ENCODE measurements at regions not wholly inside any gene's neighbourhood (a gene's known extent, or its start where the extent isn't known, plus 50 kb on each side); places are given as distances from the start of the nearest gene placed in this dataset.
A peak's percentile ranks its signal among the peaks of the same experiment; 100 is the strongest.

DNA sequence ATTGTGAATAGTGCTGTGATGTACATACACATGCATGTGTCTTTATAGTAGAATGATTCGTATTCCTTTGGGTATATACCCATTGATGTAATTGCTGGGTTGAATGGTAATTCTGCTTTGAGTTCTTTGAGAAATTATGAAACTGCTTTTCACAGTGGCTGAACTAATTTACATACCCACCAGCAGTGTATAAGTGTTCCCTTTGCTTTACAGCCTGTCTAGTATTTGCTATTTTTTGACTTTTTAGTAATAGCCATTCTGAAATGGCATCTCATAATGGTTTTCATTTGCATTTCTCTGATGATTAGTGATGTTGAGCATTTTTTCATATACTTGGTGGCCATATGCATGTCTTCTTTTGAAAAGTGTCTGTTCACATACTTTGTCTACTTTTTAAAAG is 54.5 kb upstream of the FAM78B start:
- no peak for DNase-seq (ENCODE audit: low read depth, low spot score)

DNA sequence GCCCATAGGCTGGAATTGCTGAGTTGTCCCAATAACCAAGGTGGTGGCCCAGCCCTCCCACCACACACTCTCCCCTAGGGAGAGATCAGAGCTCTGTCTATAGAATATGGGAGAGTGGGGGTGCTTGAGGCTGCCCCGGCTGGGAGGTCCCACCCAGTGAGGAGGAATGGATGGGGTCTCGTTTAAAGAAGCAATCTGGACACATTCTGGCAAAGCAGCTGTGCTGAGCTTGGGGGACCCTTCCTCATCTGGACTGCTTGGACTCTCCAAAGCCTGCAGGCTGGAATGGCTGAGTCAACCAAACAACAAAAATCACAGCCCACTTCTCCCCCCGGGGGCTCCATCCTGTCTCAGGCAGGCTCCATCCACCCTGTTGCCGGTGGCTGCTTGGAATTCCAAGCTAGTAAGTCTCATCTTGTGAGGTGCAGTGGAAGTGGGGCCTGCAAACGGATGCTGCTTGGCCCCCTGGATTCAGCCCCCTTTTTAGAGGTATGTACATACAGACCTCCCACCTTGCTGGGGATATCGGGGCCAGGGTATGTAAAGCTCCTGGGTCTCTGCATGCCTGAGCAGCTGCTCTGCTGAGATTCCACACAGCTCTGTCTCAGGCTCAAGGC is 67.1 kb upstream of the FAM78B start:
- DNase-seq (ENCODE audit: low read depth, low spot score): no peak

GRCh38 chr1:166235728-166236127 is 68.9 kb upstream of the FAM78B start:
- DNase-seq (ENCODE audit: low read depth, low spot score): no peak

DNA sequence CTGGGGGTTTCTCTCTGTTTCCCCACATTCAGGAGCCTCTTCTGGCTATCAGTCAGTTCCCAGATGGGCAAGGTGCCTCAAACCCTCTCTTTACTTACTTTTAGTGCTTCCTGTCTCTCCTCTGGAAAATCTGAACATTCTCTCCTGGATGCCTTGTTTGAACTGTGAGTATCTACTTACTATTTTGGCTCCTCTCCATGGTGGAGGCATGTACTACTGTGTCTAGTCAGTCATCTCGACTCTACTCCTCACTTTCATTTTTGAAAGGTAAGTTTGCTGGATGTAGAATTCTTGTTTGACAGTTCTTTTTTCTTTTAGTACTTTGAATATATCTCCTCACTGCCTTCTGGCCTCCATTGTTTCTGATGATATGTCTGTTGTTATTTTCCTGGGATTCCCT is 70.9 kb upstream of the FAM78B start:
- DNase-seq (ENCODE audit: low read depth, low spot score): no peak

DNA sequence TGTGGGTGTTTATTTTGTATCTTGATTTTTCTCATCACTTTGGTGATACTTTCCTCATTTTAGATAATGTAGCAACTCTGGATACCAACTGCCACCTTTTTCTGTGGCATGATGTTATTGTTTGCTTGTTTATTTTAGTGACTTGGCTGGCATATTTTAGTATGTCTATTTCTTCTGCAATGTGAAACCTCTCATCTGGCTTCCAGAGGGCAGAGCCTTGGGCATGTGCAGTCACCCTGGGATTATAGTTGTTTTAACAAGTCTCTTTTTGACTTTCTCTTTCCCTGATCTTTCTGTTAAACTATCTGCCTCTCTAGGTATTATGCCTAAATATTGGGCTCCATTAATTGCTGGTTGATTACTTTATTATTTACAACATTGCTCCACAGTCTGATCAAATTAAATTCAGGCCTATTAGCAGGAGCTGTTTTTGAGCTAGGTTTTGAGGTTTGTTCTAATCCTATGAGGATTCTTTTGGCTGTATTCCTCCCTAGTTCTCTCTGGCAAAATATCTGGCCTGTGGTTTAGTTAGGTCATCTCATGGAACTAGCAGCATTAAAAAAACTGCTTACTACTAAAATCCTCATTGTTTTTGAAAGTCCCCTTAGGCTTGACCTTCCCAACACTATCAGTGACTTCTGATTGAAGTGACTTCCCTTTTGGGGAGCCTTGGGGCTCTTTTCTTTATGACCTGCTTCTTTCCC is 86.4 kb upstream of the FAM78B start:
- DNase-seq (ENCODE audit: low read depth, low spot score): no peak

DNA sequence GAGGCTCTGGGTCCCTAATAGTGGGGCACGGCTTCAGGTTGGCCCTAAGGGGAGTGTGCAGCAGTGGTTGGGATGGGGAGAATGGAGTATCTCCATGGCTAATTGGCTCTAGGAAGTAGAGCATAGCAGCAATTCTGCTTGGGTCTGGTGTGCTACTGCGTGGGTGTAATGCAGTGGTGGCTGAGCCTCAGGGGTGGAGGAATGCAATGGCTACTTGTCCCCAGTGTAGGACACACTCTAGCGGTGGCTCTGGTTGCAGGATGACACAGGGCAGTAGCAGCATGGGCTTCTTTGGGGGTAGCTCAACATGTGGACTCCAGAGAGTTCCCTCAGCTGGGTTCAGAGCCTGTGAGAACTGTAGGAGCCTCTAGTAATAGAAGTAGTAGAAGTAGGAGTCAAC is 91.2 kb upstream of the FAM78B start:
- DNase-seq (ENCODE audit: low read depth, low spot score): no peak

- no peak for DNase-seq (ENCODE audit: low read depth, low spot score)
These were observed 94.7 kb upstream of the FAM78B start for GRCh38 chr1:166261511-166261910.

DNA sequence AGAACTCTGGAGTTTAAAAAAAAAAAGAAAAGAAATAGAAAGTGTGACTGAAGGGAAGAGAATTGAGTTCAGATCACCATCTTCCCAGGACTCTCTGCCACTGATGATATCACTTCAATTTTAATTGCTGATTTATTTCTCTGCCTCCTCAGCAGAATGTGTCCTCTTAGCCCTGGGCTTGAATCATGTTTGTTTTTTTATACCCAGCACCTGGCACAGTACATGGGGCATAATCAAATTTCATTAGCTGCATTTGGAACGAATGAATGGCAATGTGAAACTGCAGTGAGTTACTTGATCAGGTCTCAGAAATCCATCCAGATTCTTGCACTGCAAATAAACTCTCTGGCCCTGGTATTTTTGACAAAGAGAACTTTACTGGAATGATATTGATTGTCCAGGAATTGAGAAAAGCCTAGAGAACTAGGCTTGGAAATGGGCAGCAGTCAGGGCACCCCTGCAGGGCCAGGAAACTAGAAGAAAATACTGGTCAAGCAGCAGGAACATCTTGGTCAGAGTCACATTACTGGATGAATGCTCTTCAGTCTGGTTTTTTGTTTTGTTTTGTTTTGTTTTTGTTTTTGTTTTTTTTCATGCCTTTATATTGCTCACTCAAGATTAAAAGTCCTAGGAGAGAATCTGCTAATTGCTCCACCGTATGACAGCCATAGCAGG is 103.8 kb upstream of the FAM78B start:
- DNase-seq (ENCODE audit: low read depth, low spot score): no peak

DNA sequence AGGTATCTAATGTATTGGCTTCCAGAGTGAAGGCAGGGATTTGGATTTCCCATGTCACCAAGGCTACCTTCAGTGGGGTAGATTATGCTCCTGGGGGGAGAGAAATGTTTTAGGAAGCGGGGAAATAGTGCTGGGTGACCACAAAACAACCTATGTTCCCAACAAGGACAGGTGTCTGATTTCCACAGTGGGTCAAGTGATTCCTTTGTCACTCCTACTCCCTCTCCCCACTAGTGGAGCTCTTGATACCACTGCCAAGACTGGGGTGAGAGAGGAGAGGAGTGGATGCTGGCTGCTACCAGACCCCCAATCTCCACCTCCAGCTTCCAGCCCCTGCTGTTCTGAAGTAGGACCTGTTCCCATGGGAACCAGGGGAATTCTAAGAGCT is 104.3 kb upstream of the FAM78B start:
- DNase-seq (ENCODE audit: low read depth, low spot score): no peak

DNA sequence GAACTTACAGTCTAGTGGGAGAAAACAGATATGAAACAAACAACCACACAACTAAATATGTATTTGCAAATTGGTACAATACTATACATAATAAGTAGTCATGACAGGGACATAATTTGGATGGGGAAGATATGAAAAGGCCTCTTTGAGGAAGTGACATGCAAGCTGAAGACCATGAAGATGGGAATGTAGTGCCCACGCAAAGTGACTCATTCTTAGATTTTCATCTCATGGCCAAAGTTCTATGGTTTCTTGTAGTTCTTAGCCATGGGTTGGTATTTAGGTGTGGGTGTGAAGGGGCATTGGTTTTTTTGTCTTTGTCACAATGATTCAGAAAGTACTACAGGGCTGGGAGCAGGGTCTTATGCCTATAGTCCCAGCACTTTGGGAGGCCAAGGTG is 105.4 kb upstream of the FAM78B start:
- DNase-seq (ENCODE audit: low read depth, low spot score): no peak

DNA sequence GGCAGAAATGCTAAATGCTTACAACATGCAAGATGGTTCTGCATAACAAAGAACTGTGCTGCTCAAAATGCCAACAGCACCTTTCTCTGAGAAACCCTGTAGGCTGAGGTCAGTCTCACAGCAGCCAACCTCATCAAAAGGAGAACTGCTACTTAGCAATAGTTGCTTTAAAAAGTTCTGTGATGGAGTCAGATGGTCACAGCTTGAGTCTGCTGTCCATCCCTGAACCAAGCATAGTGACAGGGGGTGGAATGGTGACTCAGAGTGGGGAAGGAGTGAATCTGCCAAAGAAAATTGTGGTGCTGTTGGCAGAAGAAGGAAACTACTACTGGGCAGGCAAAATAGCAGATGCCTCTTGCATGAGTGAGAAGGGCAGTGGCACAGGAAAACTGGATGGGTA is 106.0 kb upstream of the FAM78B start:
- DNase-seq (ENCODE audit: low read depth, low spot score): peak; percentile 6

GRCh38 chr1:166273618-166274017 is 106.8 kb upstream of the FAM78B start:
- no peak for DNase-seq (ENCODE audit: low read depth, low spot score)

DNA sequence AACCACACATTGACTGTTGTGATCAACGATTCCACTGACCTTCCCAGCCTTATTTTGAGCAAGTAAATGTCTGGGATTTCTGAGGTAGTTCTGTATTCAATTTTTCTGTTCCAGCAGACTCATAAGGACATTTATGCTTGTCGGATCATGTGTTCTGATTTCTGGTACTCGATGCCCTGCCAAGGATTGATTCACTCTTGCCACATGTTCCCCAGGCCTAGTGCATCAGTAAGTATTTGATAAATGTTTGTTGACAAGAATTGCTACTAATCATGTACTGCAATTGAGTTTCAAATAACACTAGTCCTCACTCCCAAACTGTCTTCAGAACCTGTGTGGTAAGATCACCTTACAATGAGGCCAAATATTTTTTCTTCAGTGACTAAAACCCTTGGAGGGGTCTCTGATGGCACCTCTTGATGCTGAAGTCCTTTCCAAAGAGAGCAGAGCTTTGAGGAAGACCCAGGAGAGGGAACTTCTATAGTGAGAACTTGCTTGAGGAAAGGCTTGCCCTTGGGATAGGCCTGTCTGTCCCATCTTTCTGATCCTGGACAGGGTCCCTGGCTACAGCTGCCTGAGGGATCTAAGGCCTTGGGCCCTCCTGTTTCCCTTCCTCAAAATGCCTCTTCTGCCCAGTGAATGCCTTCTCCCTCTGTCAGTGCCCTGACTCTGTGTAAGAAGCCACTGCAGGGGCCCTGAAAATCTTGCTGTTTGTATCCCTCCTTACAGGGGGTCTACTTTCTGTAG is 115.8 kb upstream of the FAM78B start:
- DNase-seq (ENCODE audit: low read depth, low spot score): no peak

- DNase-seq (ENCODE audit: low read depth, low spot score): peak; percentile 2
These were observed 116.4 kb upstream of the FAM78B start for GRCh38 chr1:166283190-166283589.

DNA sequence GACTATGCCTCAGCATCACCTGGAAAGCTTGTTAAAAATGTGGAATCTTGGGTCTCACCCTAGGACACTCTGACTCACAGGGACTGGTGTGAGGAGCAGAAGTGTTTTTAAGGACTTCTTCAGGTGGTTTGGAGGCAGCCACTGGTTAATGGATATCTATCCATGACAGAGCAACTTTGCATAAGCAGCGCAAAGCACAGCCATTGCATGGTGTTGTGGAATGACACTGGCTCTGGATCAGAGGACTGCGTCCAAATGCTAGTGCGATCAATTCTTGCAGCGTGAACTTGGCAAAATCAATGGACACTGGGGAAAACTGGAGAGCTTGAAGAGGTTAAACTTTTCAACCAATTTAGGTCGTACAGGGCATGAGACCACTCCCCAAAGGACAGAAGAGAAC is 116.8 kb upstream of the FAM78B start:
- no peak for DNase-seq (ENCODE audit: low read depth, low spot score)

DNA sequence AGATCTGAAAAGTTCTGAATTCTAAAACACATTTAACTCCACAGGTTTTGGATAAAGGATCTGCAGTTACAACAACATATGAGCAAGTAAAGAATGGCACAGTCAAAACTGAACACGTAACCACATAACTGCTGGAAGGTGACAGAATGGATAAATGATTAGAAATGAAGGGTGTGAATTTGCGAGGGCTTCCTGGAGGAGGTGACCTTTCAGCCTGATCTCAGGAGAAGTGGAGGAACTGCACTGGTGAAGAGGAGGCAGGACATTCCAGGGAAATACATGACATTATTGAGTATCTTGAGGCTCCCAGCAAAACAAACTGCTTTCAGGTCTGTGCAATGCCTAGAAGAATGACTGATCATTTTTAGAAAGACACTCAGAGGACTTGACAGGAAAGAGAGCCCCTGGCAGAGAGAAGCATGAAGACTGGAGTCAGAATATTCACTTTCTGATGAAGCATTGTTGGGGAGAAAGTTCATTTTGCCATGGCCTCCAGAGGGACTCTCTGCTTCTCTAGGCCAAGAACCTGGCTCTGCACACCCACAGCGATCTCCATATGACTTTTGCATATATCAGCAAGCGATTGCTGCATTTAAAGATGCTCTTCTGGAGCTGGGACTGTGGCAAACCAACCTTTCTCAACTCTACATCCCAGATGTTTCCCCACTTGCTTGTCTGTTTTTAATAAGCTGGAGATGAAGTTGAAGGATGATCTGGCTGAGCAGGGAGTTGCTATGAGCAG is 122.7 kb upstream of the FAM78B start:
- no peak for DNase-seq (ENCODE audit: low read depth, low spot score)

GRCh38 chr1:166295656-166296055 is 128.9 kb upstream of the FAM78B start:
- DNase-seq (ENCODE audit: low read depth, low spot score): no peak

DNA sequence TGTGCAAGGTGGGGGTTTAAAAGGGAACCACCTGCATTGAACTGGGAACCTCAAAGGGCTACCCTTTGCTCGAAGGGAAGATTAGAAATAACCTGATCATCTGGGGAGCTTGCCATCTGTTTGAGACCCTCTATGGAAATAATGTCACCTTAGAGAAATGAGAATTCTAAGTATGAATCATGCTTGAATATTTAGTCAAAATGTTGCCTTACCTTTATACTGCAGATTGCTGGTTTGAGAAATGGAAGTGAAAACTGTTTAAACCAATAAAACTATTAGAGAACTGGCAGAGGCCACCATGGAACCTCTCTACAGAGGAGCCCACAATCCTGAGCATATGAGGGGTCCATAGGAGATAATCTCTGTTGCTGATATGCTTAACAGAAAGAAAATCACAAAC is 131.2 kb upstream of the FAM78B start:
- DNase-seq (ENCODE audit: low read depth, low spot score): no peak

DNA sequence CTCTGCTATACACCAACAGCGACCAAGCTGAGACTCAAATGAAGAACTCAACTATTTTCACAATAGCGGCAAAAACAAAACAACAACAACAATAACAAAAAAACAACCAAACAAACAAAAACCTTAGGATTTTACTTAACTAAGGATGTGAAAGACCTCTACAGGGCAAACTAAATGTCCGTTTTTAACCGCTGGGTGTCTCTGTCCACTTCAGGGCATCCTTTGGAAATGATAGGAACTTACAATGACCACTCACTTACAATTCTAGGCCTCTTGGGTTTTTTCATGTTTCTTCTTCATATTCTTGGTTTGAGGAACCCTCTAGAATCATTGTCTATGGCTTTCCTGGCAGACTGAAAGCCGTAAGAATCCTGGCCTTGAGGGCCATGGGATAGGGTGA is 134.0 kb upstream of the FAM78B start:
- DNase-seq (ENCODE audit: low read depth, low spot score): no peak

DNA sequence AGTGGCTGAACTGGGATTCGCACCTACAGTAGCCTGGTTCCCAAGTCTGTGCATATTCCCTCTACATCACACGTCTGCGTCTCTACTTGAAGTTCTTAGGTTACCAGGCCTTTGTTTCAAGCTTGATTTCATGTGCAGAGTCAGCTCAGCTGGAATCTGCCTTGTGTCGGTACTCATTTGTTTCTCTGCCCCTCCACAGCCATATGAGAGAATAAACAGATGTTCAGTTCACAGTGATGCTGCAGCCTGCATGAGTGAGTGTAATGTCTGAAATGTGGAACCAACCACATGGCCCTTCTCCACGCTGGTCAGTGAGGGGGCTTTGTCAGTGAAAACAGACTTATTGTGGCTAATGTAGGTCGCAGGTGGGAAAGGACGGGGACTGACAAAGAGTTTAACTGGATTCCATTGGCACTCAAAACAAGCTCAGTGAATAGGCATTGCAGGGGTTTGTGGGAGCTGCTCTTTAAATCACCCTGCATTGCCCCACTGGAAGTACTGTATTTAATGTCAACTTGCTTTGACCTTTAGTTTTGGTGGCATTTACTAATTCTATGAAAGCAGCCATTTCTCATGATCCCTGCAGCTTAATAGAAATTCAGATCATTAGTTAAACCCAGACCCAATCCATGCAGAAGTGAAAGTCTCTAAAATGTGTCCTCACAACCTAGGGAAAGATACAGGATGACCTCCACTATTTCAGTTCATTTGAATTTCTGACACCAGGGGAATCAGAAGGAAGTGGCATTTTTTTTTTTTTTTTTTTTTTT is 136.4 kb upstream of the FAM78B start:
- DNase-seq (ENCODE audit: low read depth, low spot score): no peak

DNA sequence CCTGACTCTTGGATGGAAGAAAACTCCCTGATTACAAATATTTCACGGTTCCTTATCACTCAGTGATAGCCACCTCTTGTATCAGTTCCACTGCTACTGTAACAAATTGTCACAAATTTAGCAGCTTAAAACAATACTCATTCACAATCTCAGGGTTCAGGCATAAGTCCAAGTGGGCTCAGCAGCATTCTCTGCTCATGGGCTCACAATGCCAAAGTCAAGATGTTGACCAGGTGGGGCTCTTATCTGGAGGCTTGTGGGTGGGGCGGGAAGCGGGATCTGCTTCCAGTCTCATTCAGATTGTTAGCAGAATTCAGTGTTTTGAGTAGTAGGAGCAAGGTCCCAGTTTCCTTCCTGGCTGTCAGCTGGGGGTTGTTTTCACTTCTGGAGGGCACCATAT is 137.3 kb upstream of the FAM78B start:
- no peak for DNase-seq (ENCODE audit: low read depth, low spot score)
